HPDE6-E6E7 (cell line): ENCODE measurements at regions not wholly inside any gene's neighbourhood (a gene's known extent, or its start where the extent isn't known, plus 50 kb on each side); places are given as distances from the start of the nearest gene placed in this dataset.

ENCODE experiments used
- DNase-seq: peaks from one replicate; pipeline ENCODE4 v3.0.0; 2011; ENCODE audit warnings: missing footprints; ENCODE audit errors: extremely low spot score

- DNase-seq, result no peak
Observed at GRCh38 chr2:144681389-144681788, 161.5 kb upstream of the ZEB2 start.

DNA sequence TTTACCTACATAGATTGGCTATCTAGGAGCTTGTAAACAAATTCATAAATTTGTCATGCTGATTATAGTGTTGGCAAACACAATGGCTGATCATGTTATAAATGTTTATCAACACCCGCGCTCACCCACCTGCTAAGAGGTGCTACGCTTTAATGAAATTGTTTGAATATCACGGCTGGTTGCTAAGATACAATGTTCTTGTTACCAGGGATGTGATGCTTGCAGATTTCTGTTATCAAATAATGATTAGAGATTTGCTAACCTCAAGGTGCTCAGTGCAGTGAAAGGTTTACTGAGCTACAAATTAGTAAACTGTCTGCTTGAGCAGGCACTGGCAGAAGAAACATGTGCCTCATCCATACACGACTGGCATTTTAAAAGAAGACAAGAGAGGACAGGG is 160.0 kb upstream of the ZEB2 start:
- DNase-seq, result no peak

DNA sequence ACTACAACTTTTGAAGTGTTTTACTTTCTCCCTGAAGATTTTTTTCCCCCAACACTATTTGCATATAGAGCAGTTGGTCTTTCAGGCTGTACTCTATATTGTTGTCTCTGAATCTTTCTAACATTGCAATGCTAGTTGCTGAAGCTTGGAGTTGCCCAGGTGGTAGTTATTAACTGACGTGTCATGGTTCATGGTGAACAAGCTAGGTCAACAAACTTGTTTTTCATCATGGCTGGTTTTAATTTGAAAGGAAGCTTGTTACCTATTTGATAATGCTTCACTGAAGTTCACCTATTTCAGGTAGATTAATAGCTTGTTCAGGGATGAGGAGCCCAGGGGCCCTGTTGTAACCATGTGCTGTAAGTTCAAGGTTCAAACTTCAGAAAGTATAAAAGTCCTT is 158.8 kb upstream of the ZEB2 start:
- DNase-seq, result no peak

- DNase-seq, result peak; percentile 38
Observed at GRCh38 chr2:144675731-144676130, 155.8 kb upstream of the ZEB2 start.

DNA sequence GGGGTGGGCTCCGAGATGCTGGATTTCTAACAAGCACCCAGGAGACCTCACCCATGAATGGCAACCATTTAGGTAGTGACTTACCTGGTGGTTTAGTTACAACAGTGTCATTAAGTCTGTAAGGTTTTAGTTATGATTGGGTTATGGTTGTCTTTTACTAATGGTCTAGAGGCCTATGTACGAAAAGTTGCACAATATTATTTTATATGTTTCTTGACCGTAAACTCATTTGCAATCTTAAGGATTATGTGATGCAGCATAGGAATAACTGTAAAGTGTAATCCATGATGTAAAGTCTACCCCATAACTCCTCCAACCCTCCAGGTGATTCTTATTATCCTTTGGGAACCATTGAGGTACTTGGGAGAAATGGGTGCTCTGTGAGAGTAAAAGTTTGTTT is 155.4 kb upstream of the ZEB2 start:
- DNase-seq, result no peak

DNA sequence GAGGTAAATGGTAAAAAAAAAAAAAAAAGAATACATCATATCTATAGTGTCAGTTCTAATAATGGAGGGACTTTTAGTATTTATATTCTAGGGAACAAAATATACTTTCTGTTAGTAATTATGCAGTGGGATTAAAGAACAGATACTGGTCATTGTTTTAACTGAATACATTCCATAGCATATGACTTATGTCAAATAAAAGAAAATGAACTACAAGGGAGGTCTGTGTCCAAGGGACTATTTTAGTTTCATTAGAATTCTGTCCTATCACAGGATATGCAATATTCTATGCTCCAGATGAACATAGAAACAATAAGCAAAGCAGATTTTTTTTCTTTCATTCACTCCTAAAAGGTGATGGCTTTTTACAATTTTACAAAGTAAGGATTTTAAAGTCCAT is 154.2 kb upstream of the ZEB2 start:
- no peak for DNase-seq

DNA sequence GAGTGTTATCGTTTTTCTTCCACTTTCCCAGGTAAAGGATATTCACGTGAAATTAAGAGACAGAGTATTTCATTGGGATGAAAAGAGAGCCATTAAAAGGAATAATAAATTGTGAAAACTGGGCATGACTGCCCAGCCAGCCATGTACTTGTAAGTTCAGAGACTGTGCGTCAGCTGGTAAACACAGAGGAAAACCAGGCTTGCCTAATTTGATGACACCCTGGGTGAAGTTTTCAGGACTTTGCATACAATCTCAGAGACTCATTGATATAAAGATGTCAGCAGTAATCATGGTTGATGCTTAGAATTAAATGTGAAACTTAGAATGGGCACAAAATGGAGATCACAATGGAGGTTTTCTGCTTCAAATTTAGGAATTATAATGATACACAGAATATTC is 153.5 kb upstream of the ZEB2 start:
- no peak for DNase-seq

- DNase-seq, result no peak
Observed at GRCh38 chr2:144671695-144672455, 152.0 kb upstream of the ZEB2 start.

- no peak for DNase-seq
Observed at GRCh38 chr2:144670738-144671137, 150.8 kb upstream of the ZEB2 start.

DNA sequence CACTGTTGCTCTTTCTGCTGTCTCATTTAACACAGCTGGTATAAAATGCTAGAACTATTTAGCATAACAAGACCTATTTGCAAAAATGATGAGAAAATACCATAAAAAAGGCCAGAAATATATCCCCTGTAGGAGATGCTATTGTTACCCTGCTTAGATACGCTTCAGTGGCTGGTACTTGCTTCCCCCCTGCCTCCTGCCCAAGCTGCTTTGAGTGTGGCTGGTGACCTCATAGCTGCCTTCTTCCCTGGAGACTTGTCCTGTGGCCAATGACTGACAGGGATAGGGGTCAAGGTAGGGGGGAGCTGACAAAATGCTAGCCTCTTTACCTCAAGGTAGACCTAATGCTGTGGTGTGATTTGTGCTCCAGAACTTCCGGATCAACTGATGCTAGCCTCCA is 150.2 kb upstream of the ZEB2 start:
- no peak for DNase-seq

GRCh38 chr2:144669196-144669987 is 149.5 kb upstream of the ZEB2 start:
- no peak for DNase-seq

GRCh38 chr2:144668493-144669110 is 148.7 kb upstream of the ZEB2 start:
- no peak for DNase-seq

DNA sequence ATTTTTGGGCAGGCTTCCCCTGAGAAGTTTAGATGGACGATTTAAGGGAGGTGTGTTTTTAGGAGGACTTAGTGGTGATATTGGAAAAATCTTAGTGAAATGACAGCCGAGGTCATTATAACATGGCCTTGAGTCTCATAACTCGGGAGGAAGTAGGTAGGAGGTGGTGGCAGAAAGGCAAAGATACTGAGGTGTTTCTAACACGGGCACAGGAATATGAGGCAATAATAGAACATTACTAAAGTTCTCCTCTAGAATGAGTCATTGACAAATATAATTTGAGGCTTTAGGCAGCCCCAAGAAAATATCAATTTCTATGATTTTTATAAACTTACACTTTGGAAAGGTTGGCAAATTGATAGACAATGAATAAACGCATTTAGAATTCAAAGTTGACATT is 146.1 kb upstream of the ZEB2 start:
- DNase-seq, result no peak

GRCh38 chr2:144663207-144663606 is 143.3 kb upstream of the ZEB2 start:
- no peak for DNase-seq

DNA sequence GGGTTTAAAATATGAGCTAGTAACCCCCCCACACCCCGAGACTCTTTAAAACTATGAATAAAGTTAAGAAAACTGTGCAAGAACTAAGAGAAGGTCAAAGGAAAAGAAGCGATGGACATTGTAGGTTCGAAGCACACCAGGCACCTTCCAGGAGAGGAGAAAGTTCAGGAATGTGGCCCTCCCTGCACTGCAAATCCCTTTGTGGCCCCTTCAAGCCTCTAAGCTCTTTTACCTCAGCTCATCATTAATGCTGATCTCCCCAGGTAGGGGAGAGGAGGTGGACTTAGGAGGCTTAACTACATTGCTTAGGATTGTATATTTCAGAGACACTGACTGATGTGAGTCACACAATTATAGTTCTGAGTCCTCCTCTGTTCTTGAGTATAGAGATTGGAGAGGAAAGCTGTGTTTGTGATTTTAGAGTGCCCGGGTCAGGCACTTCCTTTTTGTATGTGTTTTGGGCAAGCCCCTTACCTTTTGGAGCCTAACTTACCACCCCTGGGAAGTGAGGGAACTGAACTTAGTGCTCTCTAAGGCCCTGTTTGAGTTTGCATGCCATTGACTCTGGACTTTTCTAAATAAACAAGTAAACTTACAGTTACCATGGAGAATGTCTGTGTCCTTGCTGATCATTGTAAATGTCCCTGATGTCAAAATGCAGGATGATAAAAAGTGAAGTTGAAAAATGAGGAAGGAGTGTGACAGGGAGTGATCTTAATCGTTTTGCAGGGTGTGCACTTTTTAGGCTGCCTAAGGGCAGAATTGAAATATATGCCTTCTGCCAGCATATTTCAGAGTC is 140.8 kb upstream of the ZEB2 start:
- no peak for DNase-seq

DNA sequence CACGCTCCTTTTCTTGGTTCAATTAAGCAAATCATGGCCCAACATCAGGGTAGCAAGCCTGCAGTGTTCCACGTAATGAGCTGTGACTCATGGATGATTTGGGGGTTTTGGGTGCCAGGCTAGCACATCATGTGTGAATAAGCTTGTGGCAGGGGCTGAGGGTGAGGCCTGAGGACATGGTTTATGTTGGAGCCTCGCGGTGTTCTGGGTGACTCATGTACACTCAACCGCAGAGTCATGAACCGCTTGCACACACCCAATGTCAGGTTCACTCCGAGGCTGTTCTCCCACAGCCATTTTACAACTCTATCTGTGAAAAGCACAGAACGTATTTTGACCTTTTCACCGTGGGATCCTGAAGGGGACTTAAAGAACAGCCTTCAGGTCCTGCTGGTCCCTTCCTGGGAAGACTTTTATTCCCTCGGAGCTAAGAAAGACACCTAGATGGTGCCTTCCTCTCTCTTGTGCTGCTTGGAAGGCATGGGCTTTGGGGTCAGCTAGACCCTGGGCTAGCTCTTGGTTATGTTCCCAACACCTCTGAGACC is 139.9 kb upstream of the ZEB2 start:
- peak; percentile 89 for DNase-seq

DNA sequence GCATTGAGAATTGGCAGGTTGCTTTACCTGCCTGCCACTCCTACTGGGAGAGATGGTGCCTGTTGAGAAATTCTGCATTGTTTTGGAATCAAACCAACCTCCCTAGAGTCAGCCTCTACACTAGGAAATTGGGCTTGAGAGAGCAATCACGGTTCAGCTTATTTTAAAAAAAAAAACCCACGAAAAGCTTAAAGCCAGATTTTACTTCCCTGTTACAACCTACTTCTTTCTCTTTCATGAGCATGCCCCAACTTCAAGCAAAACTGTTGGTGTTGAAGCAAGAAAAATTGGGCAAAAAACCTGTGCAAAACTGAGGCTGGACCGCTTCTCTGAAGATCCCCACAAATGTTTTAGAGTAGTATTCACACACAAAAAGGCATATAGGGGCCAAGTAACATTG is 134.6 kb upstream of the ZEB2 start:
- no peak for DNase-seq

DNA sequence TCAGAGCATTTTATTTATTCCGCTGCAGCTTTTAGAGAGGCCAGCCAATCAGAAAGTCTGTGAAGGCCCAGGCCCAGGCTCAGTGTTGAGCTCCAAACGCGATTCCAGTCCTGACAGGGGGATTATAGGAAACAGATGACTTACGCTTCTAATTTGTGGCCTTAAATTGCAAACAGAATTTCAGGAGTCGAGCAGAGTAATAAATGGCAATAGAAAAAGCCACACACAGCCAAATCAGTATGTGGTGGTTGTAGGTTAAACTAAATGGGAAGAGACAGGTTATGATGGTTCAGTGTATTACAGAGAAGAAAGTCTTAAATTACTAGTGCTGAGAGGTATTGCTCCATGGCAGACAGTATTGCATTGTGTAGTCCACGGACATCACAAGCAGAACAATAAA is 131.0 kb upstream of the ZEB2 start:
- DNase-seq, result no peak

DNA sequence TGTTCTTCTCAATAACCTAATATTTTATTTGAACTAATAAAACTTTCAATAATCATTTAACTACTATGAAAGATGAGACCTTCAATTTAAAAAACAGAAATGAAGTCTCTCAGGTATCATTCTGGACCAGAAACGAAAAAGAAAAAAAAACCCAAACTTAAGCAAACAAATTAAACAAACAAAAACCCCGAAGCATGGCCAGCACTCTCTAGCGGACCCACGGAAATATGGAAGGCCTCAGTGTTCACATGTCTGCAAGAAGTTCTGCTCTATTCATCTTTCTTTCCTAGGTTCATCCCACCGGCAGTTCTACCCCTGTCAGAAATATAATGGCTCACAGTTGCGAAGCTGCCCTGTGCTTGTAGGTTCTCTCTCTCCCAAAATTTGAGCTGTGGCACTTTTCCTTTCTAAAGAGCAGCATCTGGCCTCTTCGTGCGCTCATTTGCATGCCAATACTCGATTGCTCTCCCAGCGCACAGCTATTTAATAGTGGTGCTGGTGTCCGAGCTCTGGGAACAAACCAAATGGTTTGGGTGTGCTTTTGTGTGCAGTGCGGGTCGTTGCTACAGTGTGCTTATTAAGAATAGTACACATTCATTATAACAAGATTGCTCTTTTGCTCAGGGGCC is 129.0 kb upstream of the ZEB2 start:
- DNase-seq, result no peak

DNA sequence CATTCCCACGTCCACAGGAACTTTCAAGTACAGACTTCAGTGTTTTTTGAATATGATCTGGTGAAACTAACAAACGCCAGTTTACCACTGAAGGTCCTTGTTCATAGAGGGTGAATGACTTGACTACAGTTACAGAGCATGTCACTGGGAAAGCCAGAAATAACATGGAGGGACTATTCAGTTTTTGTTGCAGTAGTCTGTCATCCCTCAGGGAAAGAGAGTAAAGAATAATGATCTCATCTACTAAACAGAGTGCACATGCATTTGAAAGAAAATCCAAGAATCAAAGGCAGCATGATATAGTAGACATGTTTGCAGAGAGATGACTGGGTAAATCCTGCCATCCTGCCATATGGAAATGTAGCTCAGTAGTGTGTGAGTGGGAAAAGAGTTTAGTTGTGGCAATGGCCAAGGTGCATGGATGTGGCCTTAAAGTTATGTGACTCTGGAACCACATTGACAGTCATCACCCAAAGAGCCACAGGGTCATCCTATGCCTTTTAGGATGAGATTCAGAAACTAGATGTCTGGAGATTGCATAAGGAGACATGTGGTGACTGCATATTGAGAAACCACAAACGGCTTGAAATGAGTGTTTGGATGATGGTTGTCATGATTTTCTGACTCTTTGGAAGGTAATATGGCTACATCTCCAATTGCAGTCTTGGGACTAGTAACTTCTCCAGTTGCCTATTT is 125.3 kb upstream of the ZEB2 start:
- no peak for DNase-seq

GRCh38 chr2:144644549-144644948 is 124.6 kb upstream of the ZEB2 start:
- no peak for DNase-seq
